Duodenal mucosa (tissue), 2 donors: ENCODE measurements at regions not wholly inside any gene's neighbourhood (a gene's known extent, or its start where the extent isn't known, plus 50 kb on each side); places are given as distances from the start of the nearest gene placed in this dataset.

Experiments
- H3K27ac ChIP-seq: one replicate; pipeline ENCODE4 v1.7.0; 2013; ENCODE audit warnings: low read depth, low read length
- H3K27me3 ChIP-seq, 2 donors: one replicate each; pipeline ENCODE4 v1.7.0; 2013; ENCODE audit warnings: low read length in 2 of 2, control low read depth in 1 of 2; ENCODE audit not compliant: insufficient read depth in 2 of 2, control insufficient read depth in 1 of 2
- H3K36me3 ChIP-seq, 2 donors: one replicate each; pipeline ENCODE4 v1.7.0; 2013; ENCODE audit warnings: low read length in 2 of 2, control low read depth in 1 of 2; ENCODE audit not compliant: insufficient read depth in 2 of 2, control insufficient read depth in 1 of 2
- H3K4me1 ChIP-seq, 2 donors: one replicate each; pipeline ENCODE4 v1.7.0; 2013; ENCODE audit warnings: low read length in 2 of 2, control low read depth in 1 of 2; ENCODE audit not compliant: insufficient read depth in 2 of 2, control insufficient read depth in 1 of 2
- H3K4me3 ChIP-seq, 2 donors: one replicate each; pipeline ENCODE4 v1.7.0; 2013; ENCODE audit warnings: low read length in 2 of 2, low read depth in 1 of 2
- H3K9ac ChIP-seq, 2 donors: one replicate each; pipeline ENCODE4 v1.7.0; 2013; ENCODE audit warnings: low read length in 2 of 2, low read depth in 1 of 2
- H3K9me3 ChIP-seq, 2 donors: one replicate each; pipeline ENCODE4 v1.7.0; 2013; ENCODE audit warnings: low read length in 2 of 2, control low read depth in 1 of 2; ENCODE audit not compliant: control insufficient read depth in 1 of 2

GRCh38 chr13:105007166-105007808, 1528.2 kb downstream of the EFNB2 start:
- H3K4me3 ChIP-seq, result no peak overlapping the region

GRCh38 chr13:104996022-104996421, 1539.4 kb downstream of the EFNB2 start:
- H3K4me1 ChIP-seq, result no peaks in the 10 kb centered on the region
- no peaks in the 10 kb centered on the region for H3K36me3 ChIP-seq
- no peaks in the 10 kb centered on the region for H3K27me3 ChIP-seq
- H3K4me3 ChIP-seq, result no peak overlapping the region
- no peak overlapping the region for H3K9ac ChIP-seq
- no peak overlapping the region for H3K27ac ChIP-seq
- H3K9me3 ChIP-seq, result no peaks in the 10 kb centered on the region

More at GRCh38 chr13:105007166-105007808, 1528.2 kb downstream of the EFNB2 start:
- Histone ChIP-seq H3K4me1 (no peaks in the 10 kb centered on the region), H3K27ac (no peak overlapping the region), H3K36me3 (no peaks in the 10 kb centered on the region), H3K27me3 (no peaks in the 10 kb centered on the region), H3K9me3 (no peaks in the 10 kb centered on the region), H3K9ac (no peak overlapping the region)

- Histone ChIP-seq H3K36me3 (no peaks in the 10 kb centered on the region), H3K27me3 (no peaks in the 10 kb centered on the region), H3K4me3 (no peak overlapping the region), H3K9ac (no peak overlapping the region), H3K9me3 (no peaks in the 10 kb centered on the region), H3K4me1 (no peaks in the 10 kb centered on the region), H3K27ac (no peak overlapping the region)
Measured at GRCh38 chr13:104993708-104994107, 1541.8 kb downstream of the EFNB2 start.

- no peaks in the 10 kb centered on the region for H3K36me3 ChIP-seq
- no peaks in the 10 kb centered on the region for H3K27me3 ChIP-seq
- H3K27ac ChIP-seq, result no peak overlapping the region
- no peaks in the 10 kb centered on the region for H3K4me1 ChIP-seq
- no peak overlapping the region for H3K4me3 ChIP-seq
- H3K9ac ChIP-seq, result no peak overlapping the region
- H3K9me3 ChIP-seq, result no peaks in the 10 kb centered on the region
Measured at GRCh38 chr13:104987621-104988020, 1547.8 kb downstream of the EFNB2 start.

GRCh38 chr13:104984296-104984818, 1551.1 kb downstream of the EFNB2 start:
- H3K36me3 ChIP-seq, result no peaks in the 10 kb centered on the region
- no peaks in the 10 kb centered on the region for H3K9me3 ChIP-seq
- no peaks in the 10 kb centered on the region for H3K27me3 ChIP-seq
- H3K4me3 ChIP-seq, result no peak overlapping the region
- H3K27ac ChIP-seq, result no peak overlapping the region
- H3K4me1 ChIP-seq, result no peaks in the 10 kb centered on the region
- H3K9ac ChIP-seq, result no peak overlapping the region

- Histone ChIP-seq H3K36me3 (no peaks in the 10 kb centered on the region), H3K4me3 (no peak overlapping the region), H3K9me3 (no peaks in the 10 kb centered on the region), H3K9ac (no peak overlapping the region), H3K27me3 (no peaks in the 10 kb centered on the region), H3K27ac (no peak overlapping the region), H3K4me1 (no peaks in the 10 kb centered on the region)
Measured at GRCh38 chr13:104983601-104984000, 1551.9 kb downstream of the EFNB2 start.

- Histone ChIP-seq H3K27me3 (no peaks in the 10 kb centered on the region), H3K9ac (no peak overlapping the region), H3K4me1 (no peaks in the 10 kb centered on the region), H3K4me3 (no peak overlapping the region), H3K27ac (no peak overlapping the region), H3K9me3 (no peaks in the 10 kb centered on the region), H3K36me3 (no peaks in the 10 kb centered on the region)
Measured at GRCh38 chr13:104980586-104980985, 1554.9 kb downstream of the EFNB2 start.

GRCh38 chr13:104979281-104980030, 1556.0 kb downstream of the EFNB2 start:
- Histone ChIP-seq H3K27me3 (no peaks in the 10 kb centered on the region), H3K36me3 (no peaks in the 10 kb centered on the region), H3K9ac (no peak overlapping the region), H3K9me3 (no peaks in the 10 kb centered on the region), H3K4me3 (no peak overlapping the region), H3K27ac (no peak overlapping the region), H3K4me1 (no peaks in the 10 kb centered on the region)

- no peak overlapping the region for H3K4me3 ChIP-seq
Measured at GRCh38 chr13:104976986-104977385, 1558.5 kb downstream of the EFNB2 start.

GRCh38 chr13:104975272-104975671, 1560.2 kb downstream of the EFNB2 start:
- H3K27me3 ChIP-seq, result no peaks in the 10 kb centered on the region
- no peaks in the 10 kb centered on the region for H3K4me1 ChIP-seq
- H3K4me3 ChIP-seq, result no peak overlapping the region
- no peaks in the 10 kb centered on the region for H3K36me3 ChIP-seq
- H3K9me3 ChIP-seq, result no peaks in the 10 kb centered on the region
- H3K9ac ChIP-seq, result no peak overlapping the region
- no peak overlapping the region for H3K27ac ChIP-seq

More at GRCh38 chr13:104976986-104977385, 1558.5 kb downstream of the EFNB2 start:
- no peaks in the 10 kb centered on the region for H3K9me3 ChIP-seq
- no peak overlapping the region for H3K27ac ChIP-seq
- H3K36me3 ChIP-seq, result no peaks in the 10 kb centered on the region
- H3K27me3 ChIP-seq, result no peaks in the 10 kb centered on the region
- H3K9ac ChIP-seq, result no peak overlapping the region
- H3K4me1 ChIP-seq, result no peaks in the 10 kb centered on the region
